ENCODE measurements at regions not wholly inside any gene's neighbourhood (a gene's known extent, or its start where the extent isn't known, plus 50 kb on each side); places are given as distances from the start of the nearest gene placed in this dataset.
"Not testable (repeated sequence)": the region's sequence is repeated elsewhere in the genome, so short reads cannot be mapped to it uniquely, and the experiment has no call there.

- in situ Hi-C loops (cut with MboI; ENCODE audit: low sequenced_read_pairs): no loop called here
Measured at GRCh38 chr10:65172249-65172648, 1651.0 kb downstream of the REEP3 start.

GRCh38 chr10:65176994-65177393 is 1655.8 kb downstream of the REEP3 start:
- in situ Hi-C loops (cut with MboI; ENCODE audit: low sequenced_read_pairs): no loop called here

- in situ Hi-C loops (cut with MboI; ENCODE audit: low sequenced_read_pairs): no loop called here
Measured at GRCh38 chr10:65183236-65183635, 1662.0 kb downstream of the REEP3 start.

- in situ Hi-C loops (cut with MboI; ENCODE audit: low sequenced_read_pairs): not testable (repeated sequence)
Measured at GRCh38 chr10:65186668-65187067, 1665.5 kb downstream of the REEP3 start.

- in situ Hi-C loops (cut with MboI; ENCODE audit: low sequenced_read_pairs): no loop called here
Measured at GRCh38 chr10:65194126-65194525, 1672.9 kb downstream of the REEP3 start.

GRCh38 chr10:65194555-65194954 is 1673.4 kb downstream of the REEP3 start:
- in situ Hi-C loops (cut with MboI; ENCODE audit: low sequenced_read_pairs): no loop called here

GRCh38 chr10:65196111-65196510 is 1674.9 kb downstream of the REEP3 start:
- in situ Hi-C loops (cut with MboI; ENCODE audit: low sequenced_read_pairs): no loop called here

GRCh38 chr10:65197935-65198334 is 1676.7 kb downstream of the REEP3 start:
- in situ Hi-C loops (cut with MboI; ENCODE audit: low sequenced_read_pairs): no loop called here

- in situ Hi-C loops (cut with MboI; ENCODE audit: low sequenced_read_pairs): no loop called here
Measured at GRCh38 chr10:65201491-65201890, 1680.3 kb downstream of the REEP3 start.

GRCh38 chr10:65204999-65205398 is 1683.8 kb downstream of the REEP3 start:
- in situ Hi-C loops (cut with MboI; ENCODE audit: low sequenced_read_pairs): no loop called here

GRCh38 chr10:65213170-65213569 is 1692.0 kb downstream of the REEP3 start:
- in situ Hi-C loops (cut with MboI; ENCODE audit: low sequenced_read_pairs): no loop called here

GRCh38 chr10:65219444-65219843 is 1698.2 kb downstream of the REEP3 start:
- in situ Hi-C loops (cut with MboI; ENCODE audit: low sequenced_read_pairs): no loop called here

- in situ Hi-C loops (cut with MboI; ENCODE audit: low sequenced_read_pairs): no loop called here
Measured at GRCh38 chr10:65231148-65231547, 1694.7 kb upstream of the LRRTM3 start.

- in situ Hi-C loops (cut with MboI; ENCODE audit: low sequenced_read_pairs): no loop called here
Measured at GRCh38 chr10:65234261-65234660, 1691.6 kb upstream of the LRRTM3 start.

GRCh38 chr10:65235266-65235665 is 1690.6 kb upstream of the LRRTM3 start:
- in situ Hi-C loops (cut with MboI; ENCODE audit: low sequenced_read_pairs): no loop called here

GRCh38 chr10:65235846-65236245 is 1690.0 kb upstream of the LRRTM3 start:
- in situ Hi-C loops (cut with MboI; ENCODE audit: low sequenced_read_pairs): no loop called here

- in situ Hi-C loops (cut with MboI; ENCODE audit: low sequenced_read_pairs): no loop called here
Measured at GRCh38 chr10:65265451-65265954, 1660.3 kb upstream of the LRRTM3 start.

GRCh38 chr10:65269551-65269950 is 1656.3 kb upstream of the LRRTM3 start:
- in situ Hi-C loops (cut with MboI; ENCODE audit: low sequenced_read_pairs): not testable (repeated sequence)

- in situ Hi-C loops (cut with MboI; ENCODE audit: low sequenced_read_pairs): no loop called here
Measured at GRCh38 chr10:65270969-65271368, 1654.9 kb upstream of the LRRTM3 start.

- in situ Hi-C loops (cut with MboI; ENCODE audit: low sequenced_read_pairs): no loop called here
Measured at GRCh38 chr10:65273115-65273514, 1652.7 kb upstream of the LRRTM3 start.

GRCh38 chr10:65275296-65275695 is 1650.5 kb upstream of the LRRTM3 start:
- in situ Hi-C loops (cut with MboI; ENCODE audit: low sequenced_read_pairs): no loop called here

- in situ Hi-C loops (cut with MboI; ENCODE audit: low sequenced_read_pairs): no loop called here
Measured at GRCh38 chr10:65284495-65285041, 1641.3 kb upstream of the LRRTM3 start.

GRCh38 chr10:65285726-65286125 is 1640.1 kb upstream of the LRRTM3 start:
- in situ Hi-C loops (cut with MboI; ENCODE audit: low sequenced_read_pairs): not testable (repeated sequence)

All from HL-60/S4 treated with phorbol 12-myristate 13-acetate at 8.2 ng/mL for 4 days and 3 days (cell line).